H1 (cell line): ENCODE measurements at regions not wholly inside any gene's neighbourhood (a gene's known extent, or its start where the extent isn't known, plus 50 kb on each side); places are given as distances from the start of the nearest gene placed in this dataset.

Source experiments
- CTCF ChIA-PET: fragments of 300-600 bp; sonication (Branson Sonifier 250); formaldehyde crosslinking; loops from one replicate; lab custom pipeline; 2021; ENCODE audit not compliant: partially characterized antibody; lab: Charles Lee
- POLR2A ChIA-PET: fragments of 300-600 bp; sonication (Branson Sonifier 250); formaldehyde crosslinking; loops from one replicate; lab custom pipeline; 2021; ENCODE audit warnings: inconsistent platforms; ENCODE audit not compliant: partially characterized antibody; lab: Charles Lee
- DNase-seq, 2 experiments: peaks; one replicate each; pipeline versions ENCODE4 v3.0.0 to v3.0.0-alpha.2; 2010 to 2022; ENCODE audit warnings: low spot score in 2 of 2, low read depth in 1 of 2, mixed read lengths in 1 of 2
- FAIRE-seq: peaks from 2 replicates; lab custom pipeline; 2011; peaks lifted over from hg19 to GRCh38; lab: Jason Lieb, UNC
- H2AFZ ChIP-seq: 2 replicates; pipeline ENCODE4 v1.8.1; 2012; ENCODE audit warnings: low read length, inconsistent platforms
- H2AK5ac ChIP-seq: 2 replicates; pipeline ENCODE4 v1.6.1; 2013; ENCODE audit warnings: low read depth, low read length
- H2BK120ac ChIP-seq: replicated peaks from 2 replicates; pipeline ENCODE3; 2013; ENCODE audit warnings: low read depth, low read length, inconsistent platforms
- H2BK12ac ChIP-seq: 2 replicates; pipeline ENCODE4 v1.6.1; 2013; ENCODE audit warnings: low read depth, low read length
- H2BK15ac ChIP-seq: 2 replicates; pipeline ENCODE4 v1.6.1; 2013; ENCODE audit warnings: low read length
- H2BK20ac ChIP-seq: 2 replicates; pipeline ENCODE4 v1.6.1; 2013; ENCODE audit warnings: low read length
- H2BK5ac ChIP-seq: 2 replicates; pipeline ENCODE4 v1.6.1; 2013; ENCODE audit warnings: low read depth, low read length
- H3K14ac ChIP-seq: 2 replicates; pipeline ENCODE4 v1.6.1; 2013; ENCODE audit warnings: inconsistent platforms; ENCODE audit not compliant: insufficient read length
- H3K18ac ChIP-seq: 2 replicates; pipeline ENCODE4 v1.6.1; 2013; ENCODE audit warnings: low read length; ENCODE audit errors: extremely low read depth
- H3K23ac ChIP-seq: 2 replicates; pipeline ENCODE4 v1.6.1; 2013; ENCODE audit warnings: inconsistent platforms; ENCODE audit not compliant: insufficient read length
- H3K23me2 ChIP-seq: 2 replicates; pipeline ENCODE4 v1.6.1; 2013; ENCODE audit warnings: low read depth, low read length
- H3K27ac ChIP-seq: 2 replicates; pipeline ENCODE4 v1.6.1; 2011; ENCODE audit warnings: low read depth, low read length, inconsistent platforms
- H3K27me3 ChIP-seq, 4 experiments: replicated peaks in 1 of 4; 1 replicate in 1 of 4; 2 replicates in 3 of 4; pipeline versions ENCODE4 v1.6.1 to v1.8.1; 2011 to 2013; ENCODE audit warnings: low read length in 3 of 4, mild to moderate bottlenecking in 3 of 4, inconsistent platforms in 2 of 4, mixed read lengths in 2 of 4, moderate library complexity in 1 of 4; ENCODE audit not compliant: control insufficient read depth in 3 of 4, insufficient read depth in 3 of 4; ENCODE audit errors: extremely low read depth in 1 of 4
- H3K36me3 ChIP-seq, 4 experiments: 2 replicates each; pipeline versions ENCODE4 v1.6.1 to v1.8.1; 2011 to 2013; ENCODE audit warnings: mild to moderate bottlenecking in 4 of 4, low read length in 3 of 4, moderate library complexity in 2 of 4, control low read depth in 1 of 4, inconsistent platforms in 1 of 4; ENCODE audit not compliant: insufficient read depth in 4 of 4, control insufficient read depth in 2 of 4
- H3K4ac ChIP-seq: replicated peaks from 2 replicates; pipeline ENCODE3; 2013; ENCODE audit warnings: low read length, low read depth, mixed read lengths, inconsistent platforms; ENCODE audit not compliant: insufficient read length
- H3K4me1 ChIP-seq, 4 experiments: replicated peaks in 1 of 4; 1 replicate in 1 of 4; 2 replicates in 3 of 4; pipeline versions ENCODE4 v1.6.1 to v1.8.1; 2011 to 2013; ENCODE audit warnings: low read length in 3 of 4, inconsistent platforms in 2 of 4, mixed read lengths in 1 of 4; ENCODE audit not compliant: insufficient read depth in 4 of 4, control insufficient read depth in 3 of 4
- H3K4me2 ChIP-seq, 2 experiments: 2 replicates each; pipeline versions ENCODE4 v1.6.1 to v1.8.1; 2011 to 2013; ENCODE audit warnings: low read depth in 2 of 2, low read length in 2 of 2, control low read depth in 1 of 2, inconsistent platforms in 1 of 2, mild to moderate bottlenecking in 1 of 2; ENCODE audit not compliant: insufficient read depth in 1 of 2
- H3K4me3 ChIP-seq, 4 experiments: fragments of 200-600, 300-600 bp in 1 of 4; sonication (generic), shearing (Covaris generic), sonication (Bioruptor Twin) in 1 of 4; 2 replicates each; pipeline versions ENCODE4 v1.5.1 to v1.8.1; 2011 to 2016; ENCODE audit warnings: low read length in 4 of 4, low read depth in 3 of 4, control low read depth in 2 of 4, inconsistent platforms in 2 of 4, mild to moderate bottlenecking in 2 of 4, mixed read lengths in 1 of 4, moderate library complexity in 1 of 4; ENCODE audit not compliant: insufficient read depth in 2 of 4; ENCODE audit errors: extremely low read depth in 1 of 4
- H3K56ac ChIP-seq: replicated peaks from 2 replicates; pipeline ENCODE3; 2013; ENCODE audit warnings: low read depth, mild to moderate bottlenecking, mixed read lengths, low read length, inconsistent platforms; ENCODE audit not compliant: insufficient read length
- H3K79me1 ChIP-seq: 2 replicates; pipeline ENCODE4 v1.6.1; 2013; ENCODE audit warnings: low read depth, low read length, control low read depth
- H3K79me2 ChIP-seq, 2 experiments: 2 replicates each; pipeline versions ENCODE4 v1.6.1 to v1.8.1; 2012 to 2013; ENCODE audit warnings: low read length in 2 of 2, mild to moderate bottlenecking in 2 of 2, inconsistent platforms in 1 of 2; ENCODE audit not compliant: insufficient read depth in 2 of 2, control insufficient read depth in 1 of 2
- H3K9ac ChIP-seq, 4 experiments: replicated peaks in 1 of 4; 1 replicate in 1 of 4; 2 replicates in 3 of 4; pipeline versions ENCODE4 v1.6.1 to v1.8.1; 2011 to 2013; ENCODE audit warnings: low read depth in 3 of 4, low read length in 3 of 4, control low read depth in 2 of 4, mild to moderate bottlenecking in 2 of 4, moderate library complexity in 2 of 4, inconsistent platforms in 1 of 4; ENCODE audit errors: extremely low read depth in 1 of 4
- H3K9me3 ChIP-seq, 2 experiments: 2 replicates each; pipeline versions ENCODE4 v1.6.1 to v1.8.1; 2012 to 2013; ENCODE audit warnings: mild to moderate bottlenecking in 2 of 2, moderate library complexity in 2 of 2, control low read depth in 1 of 2, inconsistent platforms in 1 of 2, low read depth in 1 of 2, low read length in 1 of 2, mixed read lengths in 1 of 2; ENCODE audit not compliant: insufficient read depth in 2 of 2
- H4K20me1 ChIP-seq, 2 experiments: replicated peaks in 1 of 2; 2 replicates each; pipeline versions ENCODE3 to v1.8.1; 2011 to 2013; ENCODE audit warnings: inconsistent platforms in 2 of 2, low read length in 2 of 2, mild to moderate bottlenecking in 1 of 2; ENCODE audit not compliant: insufficient read depth in 2 of 2, control insufficient read depth in 1 of 2
- H4K5ac ChIP-seq: 2 replicates; pipeline ENCODE4 v1.6.1; 2013; ENCODE audit warnings: low read length, low read depth, mixed read lengths, inconsistent platforms; ENCODE audit not compliant: insufficient read length
- H4K8ac ChIP-seq: 2 replicates; pipeline ENCODE4 v1.8.0; 2013; ENCODE audit warnings: mild to moderate bottlenecking, moderate library complexity, low read length, inconsistent platforms; ENCODE audit not compliant: insufficient read depth; ENCODE audit errors: extremely low read depth
- H4K91ac ChIP-seq: replicated peaks from 2 replicates; pipeline ENCODE3; 2013; ENCODE audit warnings: low read length, mixed read lengths, inconsistent platforms; ENCODE audit not compliant: insufficient read length
- POU5F1 ChIP-seq: IDR thresholded peaks from 2 replicates; pipeline ENCODE4 v1.6.1; 2011; ENCODE audit warnings: low read depth, mild to moderate bottlenecking, low read length, moderate library complexity
- WGBS, 2 experiments: shearing (Covaris generic) in 1 of 2; methylation state at CpG; one replicate each; pipeline versions ENCODE4 v1.1.6 to v1.1.7; 2013 to 2015; ENCODE audit warnings: low lambda C conversion rate in 2 of 2, mixed read lengths in 2 of 2, inconsistent platforms in 1 of 2, low coverage in 1 of 2, missing lambda C conversion rate in 1 of 2; ENCODE audit not compliant: insufficient replicate concordance in 2 of 2, insufficient coverage in 1 of 2, insufficient read length in 1 of 2; ENCODE audit errors: extremely low coverage in 1 of 2, missing lambda C conversion rate in 1 of 2; 5-methylcytosine and 5-hydroxymethylcytosine counted together
- TF ChIP-seq, protein P1 (sequence below): IDR thresholded peaks from 2 replicates; pipeline ENCODE4 v1.6.1; 2011; ENCODE audit warnings: low read depth, mild to moderate bottlenecking, low read length; ENCODE audit not compliant: insufficient read depth

DNA sequence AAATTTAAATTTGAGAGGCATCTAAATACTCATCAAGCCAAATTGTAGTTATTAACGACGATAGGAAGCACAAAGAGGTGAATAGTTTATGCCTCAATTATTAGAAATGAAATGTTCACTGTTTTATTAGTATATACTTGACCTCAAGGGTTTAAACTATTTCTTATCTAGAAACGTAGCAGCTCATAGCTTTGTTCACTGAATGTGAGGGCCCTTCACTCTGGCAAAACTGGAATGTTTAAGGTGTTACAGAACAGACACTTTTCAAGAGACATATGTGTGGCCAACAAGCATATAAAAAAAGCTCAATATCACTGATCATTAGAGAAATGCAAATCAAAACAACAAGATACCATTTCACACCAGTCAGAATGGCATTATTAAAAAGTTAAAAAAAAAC, 151.2 kb upstream of the KCNN2 start:
- no peak overlapping the region for H4K91ac ChIP-seq
- H3K36me3 ChIP-seq, result no peaks in the 10 kb centered on the region
- H4K20me1 ChIP-seq, result no peaks in the 10 kb centered on the region
- no peak overlapping the region for H3K4me2 ChIP-seq
- no peak overlapping the region for H3K27ac ChIP-seq
- no peak for DNase-seq
- 58% methylated on average over 3 of the region's 3 CpGs; no CpG with 5 or more reads in 1 of the 2 experiments for WGBS, 2 experiments
- ChIA-PET CTCF (interaction anchor here (0.7 to 1.1 kb wide), 2 partner anchors 13 to 343 kb away, joined by 3 read pairs; no protein-coding TSS in a partner anchor), POLR2A (no interaction called here)
- no peak overlapping the region for H2AK5ac ChIP-seq
- H3K79me1 ChIP-seq, result no peaks in the 10 kb centered on the region
- H4K8ac ChIP-seq, result no peak overlapping the region
- TF ChIP-seq POU5F1, result no peak
- TF ChIP-seq, protein P1, sequence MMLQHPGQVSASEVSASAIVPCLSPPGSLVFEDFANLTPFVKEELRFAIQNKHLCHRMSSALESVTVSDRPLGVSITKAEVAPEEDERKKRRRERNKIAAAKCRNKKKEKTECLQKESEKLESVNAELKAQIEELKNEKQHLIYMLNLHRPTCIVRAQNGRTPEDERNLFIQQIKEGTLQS, result no peak
- H2BK120ac ChIP-seq, result no peak overlapping the region
- no peak overlapping the region for H3K4ac ChIP-seq
- H3K18ac ChIP-seq, result no peak overlapping the region
- no peak overlapping the region for H3K4me3 ChIP-seq
- no peak overlapping the region for H3K9ac ChIP-seq
- no peak for FAIRE-seq
- no peak overlapping the region for H3K23ac ChIP-seq
- no peak overlapping the region for H3K14ac ChIP-seq
- H3K56ac ChIP-seq, result no peak overlapping the region
- H2BK20ac ChIP-seq, result no peak overlapping the region
- no peaks in the 10 kb centered on the region for H3K9me3 ChIP-seq
- H2BK15ac ChIP-seq, result no peak overlapping the region
- H2BK5ac ChIP-seq, result no peak overlapping the region
- no peak overlapping the region for H2AFZ ChIP-seq
- H2BK12ac ChIP-seq, result no peak overlapping the region
- no peak overlapping the region for H4K5ac ChIP-seq
- no peaks in the 10 kb centered on the region for H3K27me3 ChIP-seq
- H3K23me2 ChIP-seq, result no peaks in the 10 kb centered on the region; the same call in 1 of the 2 replicates
- H3K4me1 ChIP-seq, result 0 out of 7 replicates have a peak, but pooled peaks cover 0 to 2% (median 0%) of the 10 kb centered on the region in 4 experiments
- no peaks in the 10 kb centered on the region for H3K79me2 ChIP-seq
